Mucosa of descending colon (tissue), 3 donors: ENCODE measurements at regions not wholly inside any gene's neighbourhood (a gene's known extent, or its start where the extent isn't known, plus 50 kb on each side); places are given as distances from the start of the nearest gene placed in this dataset.

Experiments used
- ATAC-seq: fragments of 200-7000 bp; cut with Tn5 transposase; one replicate; pipeline ENCODE4 v1.9.1; 2020; ENCODE audit warnings: mild to moderate bottlenecking, moderate library complexity
- DNase-seq, 3 donors: peaks; one replicate each; pipeline ENCODE4 v3.0.0-alpha.2; 2020
- H3K36me3 ChIP-seq: fragments of 200-600 bp; one replicate; pipeline ENCODE4 v1.8.0; 2021; ENCODE audit warnings: low read depth, mild to moderate bottlenecking
- H3K4me1 ChIP-seq: fragments of 200-600 bp; one replicate; pipeline ENCODE4 v1.8.0; 2021; ENCODE audit warnings: low read depth, mild to moderate bottlenecking
- H3K4me3 ChIP-seq: fragments of 200-600 bp; one replicate; pipeline ENCODE4 v1.8.0; 2021; ENCODE audit warnings: mild to moderate bottlenecking
- H3K9me3 ChIP-seq: fragments of 200-600 bp; one replicate; pipeline ENCODE4 v1.8.0; 2021; ENCODE audit warnings: mild to moderate bottlenecking
- intact Hi-C, 2 donors: fragments of 100-400 bp; cut with DNase I in 1 of 2; cut with micrococcal nuclease in 1 of 2; formaldehyde crosslinking; loops; one replicate each; pipeline versions ENCODE4 v1.11.0 to v1.11.1; 2022; cut with DNase I, micrococcal nuclease
- TF ChIP-seq, protein P1 (sequence below): fragments of 200-600 bp; IDR thresholded peaks from one replicate; pipeline ENCODE4 v1.8.0; 2022; ENCODE audit warnings: antibody characterized with exemption, mild to moderate bottlenecking
- donor health status: DM: no; HTN: no; CAD: no; lungs with moderate emphysema.
- donor health status: DM: no; HTN: no; CAD: no.
- donor health status: DM: no; HTN: yes; CAD: no.

DNA sequence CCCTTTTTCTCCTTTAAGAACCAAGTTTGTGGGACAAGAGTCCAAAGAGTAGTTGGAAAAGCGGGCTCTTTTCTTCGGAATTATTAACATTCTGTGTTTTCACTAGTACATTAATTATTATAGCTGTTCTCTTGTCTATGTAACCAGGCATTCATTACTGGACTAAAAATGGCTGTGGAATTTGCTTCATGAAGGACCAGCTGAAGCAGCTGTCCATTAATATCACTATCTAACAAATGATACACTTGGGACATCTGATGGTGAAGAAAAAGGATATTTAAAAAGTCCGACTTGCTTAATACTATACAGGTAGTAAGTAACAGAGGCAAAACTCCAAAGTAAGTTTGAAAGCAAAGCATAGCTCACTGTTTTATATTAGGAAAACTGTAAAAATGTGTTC lies 728.9 kb upstream of the DPPA4 start:
- intact Hi-C loops, result no loop called here

DNA sequence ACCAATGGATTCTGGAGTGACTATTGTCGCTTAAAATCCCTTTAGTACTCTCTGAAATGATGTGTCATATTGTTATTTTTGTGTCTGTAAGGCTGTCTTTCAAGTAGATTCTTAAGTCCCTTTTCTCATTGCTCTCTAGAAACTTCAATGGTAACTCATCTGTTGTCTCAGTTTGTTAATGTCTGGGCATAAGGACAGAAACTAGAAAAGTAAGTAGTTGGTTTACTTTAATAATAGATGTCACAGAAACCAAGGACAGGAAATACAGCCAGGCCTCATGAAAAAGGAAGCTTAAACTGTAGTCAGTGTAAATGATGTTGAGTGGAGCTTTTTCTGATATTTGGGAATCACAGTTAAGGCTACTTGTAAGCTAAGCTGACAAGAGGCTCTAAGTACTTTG lies 730.2 kb upstream of the DPPA4 start:
- no peak for ATAC-seq

More for the DNA sequence above, 728.9 kb upstream of the DPPA4 start:
- H3K4me3 ChIP-seq, result no peak overlapping the region
- TF ChIP-seq, protein P1, sequence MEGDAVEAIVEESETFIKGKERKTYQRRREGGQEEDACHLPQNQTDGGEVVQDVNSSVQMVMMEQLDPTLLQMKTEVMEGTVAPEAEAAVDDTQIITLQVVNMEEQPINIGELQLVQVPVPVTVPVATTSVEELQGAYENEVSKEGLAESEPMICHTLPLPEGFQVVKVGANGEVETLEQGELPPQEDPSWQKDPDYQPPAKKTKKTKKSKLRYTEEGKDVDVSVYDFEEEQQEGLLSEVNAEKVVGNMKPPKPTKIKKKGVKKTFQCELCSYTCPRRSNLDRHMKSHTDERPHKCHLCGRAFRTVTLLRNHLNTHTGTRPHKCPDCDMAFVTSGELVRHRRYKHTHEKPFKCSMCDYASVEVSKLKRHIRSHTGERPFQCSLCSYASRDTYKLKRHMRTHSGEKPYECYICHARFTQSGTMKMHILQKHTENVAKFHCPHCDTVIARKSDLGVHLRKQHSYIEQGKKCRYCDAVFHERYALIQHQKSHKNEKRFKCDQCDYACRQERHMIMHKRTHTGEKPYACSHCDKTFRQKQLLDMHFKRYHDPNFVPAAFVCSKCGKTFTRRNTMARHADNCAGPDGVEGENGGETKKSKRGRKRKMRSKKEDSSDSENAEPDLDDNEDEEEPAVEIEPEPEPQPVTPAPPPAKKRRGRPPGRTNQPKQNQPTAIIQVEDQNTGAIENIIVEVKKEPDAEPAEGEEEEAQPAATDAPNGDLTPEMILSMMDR, result no peak
- ATAC-seq (no peak), DNase-seq (no peak)
- H3K9me3 ChIP-seq, result no peaks in the 10 kb centered on the region
- no peaks in the 10 kb centered on the region for H3K36me3 ChIP-seq
- H3K4me1 ChIP-seq, result no peaks in the 10 kb centered on the region

DNA sequence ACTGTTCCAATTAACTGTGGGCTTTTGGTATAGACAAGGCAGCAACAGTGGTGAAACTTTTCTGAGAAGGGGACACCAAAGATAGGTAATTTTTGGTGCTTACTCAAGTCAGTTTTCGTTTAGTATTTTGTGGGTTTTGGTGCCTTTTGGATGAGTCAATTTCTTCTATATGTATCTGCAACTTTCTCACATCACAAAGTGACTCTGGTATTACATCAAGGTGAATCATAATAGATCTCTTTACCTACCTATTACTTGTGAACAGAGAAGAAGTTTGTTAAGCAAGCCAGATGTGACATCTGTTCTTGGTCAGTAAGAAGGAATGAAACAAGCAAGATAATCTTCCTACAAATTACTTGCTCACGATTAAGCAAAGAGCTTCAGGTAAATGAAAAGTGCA lies 732.4 kb upstream of the DPPA4 start:
- Histone ChIP-seq H3K4me1 (no peaks in the 10 kb centered on the region), H3K36me3 (no peaks in the 10 kb centered on the region), H3K4me3 (no peak overlapping the region), H3K9me3 (no peaks in the 10 kb centered on the region)
- TF ChIP-seq, protein P1, result no peak
- intact Hi-C loops, result no loop called here
- DNase-seq (no peak), ATAC-seq (no peak)

More for the DNA sequence above, 730.2 kb upstream of the DPPA4 start:
- Histone ChIP-seq H3K9me3 (no peaks in the 10 kb centered on the region), H3K4me1 (no peaks in the 10 kb centered on the region), H3K4me3 (no peak overlapping the region), H3K36me3 (no peaks in the 10 kb centered on the region)
- no peak for DNase-seq
- intact Hi-C loops, result no loop called here
- TF ChIP-seq, protein P1, result no peak

DNA sequence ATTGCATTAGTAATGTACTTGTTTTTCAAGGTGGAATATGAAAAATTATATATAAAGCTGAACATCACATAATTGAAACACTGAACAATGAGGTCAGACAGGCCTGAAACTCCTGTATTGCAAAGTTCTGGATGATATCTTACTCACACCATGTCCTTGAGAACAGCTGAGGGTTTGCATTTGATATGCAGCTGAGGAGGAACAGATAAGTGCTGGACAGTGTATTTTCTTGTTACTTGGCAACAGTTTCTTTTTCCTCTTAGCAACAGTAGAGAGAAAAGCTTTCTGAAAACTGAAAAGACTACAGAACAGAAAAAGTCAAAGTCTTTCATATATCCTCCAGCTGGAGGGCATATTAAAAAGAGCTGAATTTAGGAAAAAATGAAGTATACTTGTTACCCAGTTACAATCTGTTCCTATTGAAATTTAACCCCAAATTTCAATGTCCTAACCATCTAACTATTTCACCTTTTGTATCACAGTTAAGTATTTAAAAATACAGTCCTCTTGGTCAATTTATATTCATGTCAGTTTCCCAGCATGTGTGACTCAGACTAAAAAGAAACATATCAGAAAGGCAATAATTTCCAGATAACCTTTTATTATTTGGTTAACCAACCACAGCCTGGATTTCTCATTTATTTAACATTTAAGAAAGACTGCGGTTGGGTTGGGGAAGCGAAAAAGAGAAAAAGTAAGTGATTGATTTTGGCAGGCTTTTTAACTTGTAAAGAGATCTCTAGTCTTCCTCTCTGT lies 733.0 kb upstream of the DPPA4 start:
- H3K36me3 ChIP-seq, result no peaks in the 10 kb centered on the region
- H3K9me3 ChIP-seq, result no peaks in the 10 kb centered on the region
- intact Hi-C loops, result no loop called here
- ATAC-seq (no peak), DNase-seq (no peak)
- H3K4me1 ChIP-seq, result no peaks in the 10 kb centered on the region
- H3K4me3 ChIP-seq, result no peak overlapping the region
- TF ChIP-seq, protein P1, result no peak

DNA sequence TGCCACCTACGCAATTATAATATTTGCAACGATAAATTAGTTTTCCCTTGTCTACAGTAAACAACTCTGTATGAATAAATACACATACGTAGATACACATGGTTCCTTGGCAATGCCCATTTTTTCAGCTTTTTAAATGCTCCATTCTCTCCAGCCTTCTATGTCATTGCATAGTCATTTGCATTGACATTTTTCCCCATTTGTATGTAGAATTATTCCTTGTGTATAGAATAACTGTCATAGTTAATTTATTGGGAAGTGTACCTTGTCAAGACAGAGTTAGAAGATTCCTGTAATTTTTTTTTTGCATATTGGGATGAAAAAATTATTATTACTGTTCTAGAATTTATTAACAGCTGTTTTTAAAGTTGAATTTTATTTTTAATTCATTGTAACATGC lies 736.7 kb upstream of the DPPA4 start:
- Histone ChIP-seq H3K36me3 (no peaks in the 10 kb centered on the region), H3K4me1 (no peaks in the 10 kb centered on the region), H3K4me3 (no peak overlapping the region), H3K9me3 (no peaks in the 10 kb centered on the region)
- DNase-seq, result no peak
- intact Hi-C loops, result no loop called here
- no peak for ATAC-seq
- TF ChIP-seq, protein P1, result no peak

DNA sequence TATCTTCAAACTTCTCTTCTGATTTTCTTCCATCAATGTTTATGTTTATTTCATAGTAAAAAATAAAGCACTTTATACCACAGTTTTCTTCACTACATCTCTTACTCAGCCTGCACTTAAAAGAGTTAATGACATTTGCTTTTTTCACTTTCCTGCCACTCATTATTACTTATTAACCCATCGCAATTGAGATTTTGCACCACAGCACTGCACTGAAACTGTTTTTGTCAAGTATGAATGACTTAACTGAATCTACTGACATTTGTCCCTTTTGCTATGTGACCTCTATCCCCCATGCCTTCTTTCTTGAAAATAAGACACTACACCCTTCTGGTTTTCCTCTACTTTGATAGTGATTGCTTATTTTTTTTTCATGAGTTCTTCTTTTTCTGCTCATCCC lies 739.7 kb upstream of the DPPA4 start:
- Histone ChIP-seq H3K4me1 (no peaks in the 10 kb centered on the region), H3K4me3 (no peak overlapping the region), H3K9me3 (no peaks in the 10 kb centered on the region), H3K36me3 (no peaks in the 10 kb centered on the region)
- TF ChIP-seq, protein P1, result no peak
- intact Hi-C loops, result no loop called here
- ATAC-seq (no peak), DNase-seq (no peak)
